Suprapubic skin (tissue), 4 donors: ENCODE measurements at regions not wholly inside any gene's neighbourhood (a gene's known extent, or its start where the extent isn't known, plus 50 kb on each side); places are given as distances from the start of the nearest gene placed in this dataset.

Source experiments
- EP300 ChIP-seq: sonication (generic); formaldehyde crosslinking; IDR thresholded peaks from one replicate; pipeline ENCODE4 v1.6.1; 2017; ENCODE audit warnings: antibody characterized with exemption
- POLR2A ChIP-seq, 2 donors: fragments of 450-650 bp; IDR thresholded peaks; one replicate each; pipeline ENCODE4 v1.6.1; 2017; ENCODE audit warnings: antibody characterized with exemption in 2 of 2, mild to moderate bottlenecking in 2 of 2, moderate library complexity in 2 of 2
- POLR2AphosphoS5 ChIP-seq, 3 donors: sonication (generic); formaldehyde crosslinking; IDR thresholded peaks; one replicate each; pipeline ENCODE4 v1.6.1; 2017; ENCODE audit warnings: antibody characterized with exemption in 3 of 3
- TF ChIP-seq, protein P1 (sequence below), 2 donors: fragments of 200-600 bp in 1 of 2; fragments of 450-650 bp in 1 of 2; sonication (generic) in 1 of 2; IDR thresholded peaks; one replicate each; pipeline ENCODE4 v1.5.1; 2016 to 2019; ENCODE audit warnings: antibody characterized with exemption in 2 of 2, mild to moderate bottlenecking in 1 of 2, moderate library complexity in 1 of 2

- no peak for TF ChIP-seq POLR2A (IDR thresholded peaks at IDR 0.05)
- TF ChIP-seq, protein P1, sequence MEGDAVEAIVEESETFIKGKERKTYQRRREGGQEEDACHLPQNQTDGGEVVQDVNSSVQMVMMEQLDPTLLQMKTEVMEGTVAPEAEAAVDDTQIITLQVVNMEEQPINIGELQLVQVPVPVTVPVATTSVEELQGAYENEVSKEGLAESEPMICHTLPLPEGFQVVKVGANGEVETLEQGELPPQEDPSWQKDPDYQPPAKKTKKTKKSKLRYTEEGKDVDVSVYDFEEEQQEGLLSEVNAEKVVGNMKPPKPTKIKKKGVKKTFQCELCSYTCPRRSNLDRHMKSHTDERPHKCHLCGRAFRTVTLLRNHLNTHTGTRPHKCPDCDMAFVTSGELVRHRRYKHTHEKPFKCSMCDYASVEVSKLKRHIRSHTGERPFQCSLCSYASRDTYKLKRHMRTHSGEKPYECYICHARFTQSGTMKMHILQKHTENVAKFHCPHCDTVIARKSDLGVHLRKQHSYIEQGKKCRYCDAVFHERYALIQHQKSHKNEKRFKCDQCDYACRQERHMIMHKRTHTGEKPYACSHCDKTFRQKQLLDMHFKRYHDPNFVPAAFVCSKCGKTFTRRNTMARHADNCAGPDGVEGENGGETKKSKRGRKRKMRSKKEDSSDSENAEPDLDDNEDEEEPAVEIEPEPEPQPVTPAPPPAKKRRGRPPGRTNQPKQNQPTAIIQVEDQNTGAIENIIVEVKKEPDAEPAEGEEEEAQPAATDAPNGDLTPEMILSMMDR (IDR thresholded peaks at IDR 0.05) = no peak
- no peak for TF ChIP-seq EP300
- TF ChIP-seq POLR2AphosphoS5 (IDR thresholded peaks at IDR 0.05) = no peak
Measured at GRCh38 chr3:106082616-106083015, 213.8 kb upstream of the CBLB start.
